ENCODE measurements at regions not wholly inside any gene's neighbourhood (a gene's known extent, or its start where the extent isn't known, plus 50 kb on each side); places are given as distances from the start of the nearest gene placed in this dataset.

GRCh38 chr1:14544319-14544718 is 54.2 kb upstream of the KAZN start:
- no peak for DNase-seq (ENCODE audit: extremely low read depth in 1 of 2, low read depth in 1 of 2)

DNA sequence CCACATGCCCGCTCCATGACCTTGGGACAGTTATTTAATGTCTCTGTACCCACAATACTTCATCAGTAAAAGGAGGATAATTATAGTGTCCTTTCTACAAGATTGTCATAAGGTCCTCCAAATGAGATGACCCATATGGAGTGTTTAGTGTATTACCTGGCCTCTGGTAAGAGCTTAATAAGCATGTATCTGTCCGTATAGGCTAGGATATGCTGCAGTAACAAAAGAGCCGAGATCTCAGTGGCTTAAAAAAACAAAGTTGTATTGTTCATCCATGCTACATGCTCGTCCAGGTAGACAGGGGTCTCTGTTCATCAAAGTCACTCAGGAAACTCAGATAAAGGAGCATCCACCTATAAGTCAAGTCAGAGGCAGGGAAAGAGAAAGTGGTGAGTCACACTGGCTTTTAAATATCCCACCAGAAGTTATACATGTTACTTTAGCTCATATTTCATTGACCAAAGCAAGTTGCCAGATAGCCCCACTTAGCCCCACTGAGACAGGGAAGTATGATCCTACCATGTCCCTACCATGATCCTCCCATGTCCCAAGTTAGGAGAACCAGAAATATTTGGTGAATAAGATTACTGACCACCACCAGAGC is 53.0 kb upstream of the KAZN start:
- DNase-seq (ENCODE audit: extremely low read depth in 1 of 2, low read depth in 1 of 2) = no peak

DNA sequence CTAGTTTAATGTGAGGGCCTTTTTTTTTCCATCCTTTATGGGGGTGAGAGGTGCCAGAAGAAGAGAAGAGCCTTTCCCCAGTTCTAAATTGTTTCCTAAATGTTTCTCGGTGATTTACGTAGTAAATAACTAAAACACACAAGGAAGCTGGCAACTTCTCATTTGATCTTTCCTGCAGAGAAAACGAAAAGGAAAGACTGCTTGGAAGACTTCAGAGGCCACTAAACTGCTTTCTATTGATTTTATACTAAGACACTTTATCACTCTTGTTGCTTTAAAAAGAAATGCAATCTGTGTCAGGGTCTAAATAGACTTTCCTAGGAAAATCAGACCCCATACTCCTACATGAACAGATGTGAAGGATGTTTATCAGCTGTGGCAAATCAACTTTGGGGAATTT is 52.1 kb upstream of the KAZN start:
- DNase-seq (ENCODE audit: extremely low read depth in 1 of 2, low read depth in 1 of 2) = no peak

Measured in activated CD8-positive, alpha-beta memory T cell treated with anti-CD3 and anti-CD28 coated beads for 1 hour (primary cell).